ENCODE measurements at regions not wholly inside any gene's neighbourhood (a gene's known extent, or its start where the extent isn't known, plus 50 kb on each side); places are given as distances from the start of the nearest gene placed in this dataset.
"Not testable (repeated sequence)": the region's sequence is repeated elsewhere in the genome, so short reads cannot be mapped to it uniquely, and the experiment has no call there.

DNA sequence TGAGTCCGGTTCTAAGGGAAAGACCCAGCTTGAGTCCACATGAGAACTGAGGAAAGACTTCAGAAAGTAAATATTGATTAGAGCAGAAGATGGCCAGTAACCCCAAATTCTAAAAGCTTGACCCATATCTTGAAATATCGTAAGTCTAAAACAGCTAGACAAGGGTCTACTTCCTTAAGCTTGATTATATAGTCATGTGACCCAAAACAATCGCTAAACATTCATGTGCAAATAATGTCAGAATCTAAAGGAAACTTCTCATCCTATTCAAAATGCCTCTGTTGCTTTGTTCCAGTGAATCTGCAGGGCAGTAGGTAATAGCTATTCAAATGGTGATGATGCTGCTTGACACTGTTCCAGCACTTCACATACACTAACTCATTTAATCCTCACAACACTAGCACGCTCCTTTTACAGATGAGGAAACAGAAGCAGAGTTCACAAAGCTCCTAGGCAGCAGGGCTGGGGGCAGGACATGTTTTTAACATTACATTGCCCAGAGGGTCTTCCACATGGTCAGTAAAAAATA is 52.6 kb downstream of the TCF20 start:
- DNase-seq = no peak

DNA sequence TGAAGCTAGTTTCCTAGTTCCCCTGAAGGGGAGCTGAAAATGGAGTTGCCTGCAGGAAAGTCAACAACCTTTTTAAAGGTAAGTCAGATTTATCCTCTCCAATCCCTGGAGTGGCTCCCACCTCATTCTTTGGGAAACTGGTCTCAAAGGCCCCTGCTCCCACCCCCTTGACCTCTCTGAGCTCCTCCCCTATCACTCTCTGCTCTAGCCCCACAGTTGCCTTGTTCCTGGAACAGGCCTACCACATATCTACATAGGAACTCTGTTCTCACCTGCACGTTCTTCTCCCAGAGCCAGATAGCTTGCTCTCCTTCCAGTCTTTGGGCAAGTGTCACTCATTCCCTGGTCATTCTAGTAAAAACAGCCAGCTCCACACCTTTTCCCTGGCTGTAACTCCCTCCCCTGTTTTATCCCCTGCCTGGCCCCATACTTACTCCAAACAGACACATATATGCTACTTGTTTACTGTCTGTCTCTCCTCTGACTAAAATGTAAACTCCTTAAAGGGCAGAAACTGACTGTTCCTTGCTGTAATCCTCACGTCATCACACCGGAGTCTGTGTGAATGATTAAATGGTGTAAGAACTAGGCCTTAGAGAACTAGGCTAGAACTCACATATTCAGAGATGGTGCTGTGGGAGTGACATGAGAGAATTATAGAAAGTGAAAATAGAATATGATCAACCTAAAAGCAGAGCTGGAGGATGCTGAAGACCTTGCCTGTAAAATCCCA is 53.3 kb downstream of the TCF20 start:
- no peak for DNase-seq

DNA sequence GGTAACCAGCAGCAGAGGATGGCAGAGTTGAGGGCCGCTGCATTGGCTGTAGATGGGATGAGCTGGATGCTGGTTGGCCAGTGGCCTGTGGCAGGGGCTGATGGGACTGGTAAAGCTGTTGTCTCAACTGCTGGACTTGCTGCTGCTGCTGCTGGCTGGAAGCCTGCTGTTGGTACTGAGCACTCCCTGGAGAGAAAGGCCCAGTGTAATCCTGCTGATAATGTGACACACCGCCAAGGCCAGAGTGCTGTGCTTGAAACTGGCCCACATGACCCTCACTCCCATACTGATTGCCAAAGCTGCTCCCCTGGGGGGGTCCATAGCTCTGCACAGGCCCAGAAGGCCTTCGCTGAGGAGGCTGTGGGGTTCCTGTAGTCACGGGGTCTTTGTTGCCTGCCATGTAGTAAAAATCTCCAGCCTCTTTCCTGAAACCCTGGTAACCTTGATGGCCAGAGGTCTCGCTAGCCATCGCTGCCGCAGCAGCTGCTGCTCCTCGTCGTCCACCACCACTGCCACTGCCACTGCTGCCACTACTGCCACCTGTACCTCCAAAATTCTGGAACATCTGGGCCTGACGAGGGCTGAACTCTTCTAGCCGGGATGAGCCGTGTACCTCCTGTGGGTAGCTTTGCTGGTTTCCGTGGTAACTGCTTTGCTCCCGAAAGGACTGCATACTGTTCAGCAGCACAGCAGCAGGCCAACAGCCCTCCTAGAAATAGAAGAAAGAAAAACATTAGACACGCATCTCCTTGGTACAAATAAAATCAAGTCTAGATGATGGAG is 55.6 kb downstream of the TCF20 start:
- no peak for DNase-seq

DNA sequence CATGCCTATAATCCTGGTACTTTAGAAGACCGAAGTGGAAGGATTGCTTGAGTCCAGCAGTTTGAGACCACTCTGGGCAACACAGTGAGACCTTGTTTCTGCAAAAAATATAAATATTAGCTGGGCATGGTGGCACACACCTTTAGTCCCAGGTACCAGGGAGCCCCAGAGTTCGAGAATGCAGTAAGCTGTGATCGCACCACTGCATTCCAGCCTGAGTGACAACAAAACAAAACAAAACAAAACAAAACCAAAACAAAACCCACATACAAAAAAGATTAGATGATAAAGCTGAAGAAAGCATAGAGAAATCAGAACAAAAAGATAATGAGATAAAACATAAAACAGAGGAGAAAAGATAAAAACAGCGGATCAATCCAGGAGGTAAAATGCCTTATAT is 62.1 kb downstream of the TCF20 start:
- DNase-seq = no peak

DNA sequence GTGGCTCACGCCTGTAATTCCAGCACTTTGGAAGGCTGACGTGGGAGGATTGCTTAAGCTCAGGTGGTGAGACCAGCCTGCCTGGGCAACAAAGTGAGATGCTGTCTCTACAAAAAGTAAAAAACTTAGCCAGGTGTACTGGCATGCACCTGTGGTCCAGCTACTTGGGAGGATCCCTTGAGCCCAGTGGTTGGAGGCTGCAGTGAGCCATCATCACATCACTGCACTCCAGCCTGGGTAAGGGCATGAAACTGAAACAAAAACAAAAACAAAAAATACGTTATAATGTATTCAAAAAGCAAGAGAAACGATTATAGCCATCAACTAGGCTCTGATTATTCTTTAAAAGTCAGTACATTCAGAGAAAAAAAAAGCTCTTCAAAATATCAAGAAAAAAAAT is 62.5 kb downstream of the TCF20 start:
- DNase-seq = no peak

DNA sequence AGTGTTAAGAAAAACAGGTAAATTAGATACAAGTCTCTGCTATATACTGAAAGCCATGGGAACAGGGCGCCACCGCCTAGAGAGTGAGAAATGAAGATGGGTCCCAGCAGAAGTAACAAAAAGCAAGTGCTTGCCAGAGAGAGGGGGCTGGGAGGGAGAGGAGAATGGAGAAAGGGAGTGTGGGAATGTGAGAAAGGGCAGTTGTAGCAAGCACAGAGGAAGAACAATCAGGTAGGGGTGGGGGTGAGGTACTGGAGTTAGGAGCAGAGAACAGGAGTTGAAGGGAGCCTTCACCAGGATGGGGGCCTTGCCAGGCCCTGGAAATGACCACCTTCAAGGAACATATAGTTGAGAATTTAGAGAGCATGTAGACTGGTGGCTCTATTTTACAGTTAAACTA is 66.8 kb downstream of the TCF20 start:
- no peak for DNase-seq

DNA sequence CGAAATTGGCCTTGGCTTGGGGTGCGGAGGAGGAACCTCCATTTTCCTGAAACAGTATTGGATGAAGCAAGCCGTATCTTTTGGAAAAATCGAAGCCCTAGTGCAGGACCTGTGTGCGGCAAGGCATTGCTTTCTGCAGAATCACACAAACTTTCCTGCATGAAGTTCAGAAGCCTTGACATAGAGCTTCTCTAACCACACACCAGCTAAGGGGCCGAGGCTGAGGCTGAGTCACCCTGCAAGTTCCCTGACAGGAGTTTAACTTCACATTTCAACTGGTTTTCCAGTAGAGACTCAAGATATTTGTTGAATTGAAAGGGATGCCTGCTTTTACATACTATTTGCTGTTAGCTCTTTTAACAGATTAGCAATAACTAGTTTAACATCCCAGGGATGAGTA is 67.8 kb downstream of the TCF20 start:
- peak; percentile 81 for DNase-seq

DNA sequence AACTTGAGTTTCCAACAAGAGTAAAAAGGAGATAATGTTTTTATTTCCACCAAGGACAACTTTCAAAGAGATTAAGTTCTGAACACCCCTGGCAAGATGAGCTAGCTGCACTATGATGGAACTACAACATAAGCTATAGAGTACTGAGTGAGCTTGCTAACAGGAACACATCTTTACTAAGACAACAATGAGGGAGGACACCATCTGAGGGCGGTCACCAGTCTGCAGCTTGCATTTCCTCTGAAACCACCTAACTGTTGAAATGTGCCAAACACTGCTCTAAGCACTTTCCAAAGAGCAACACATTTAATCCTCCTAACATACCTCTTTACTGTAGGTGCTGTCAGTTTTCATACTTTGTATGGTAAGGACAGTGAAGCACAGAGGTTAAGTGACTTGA is 68.4 kb downstream of the TCF20 start:
- peak; percentile 48 for DNase-seq

DNA sequence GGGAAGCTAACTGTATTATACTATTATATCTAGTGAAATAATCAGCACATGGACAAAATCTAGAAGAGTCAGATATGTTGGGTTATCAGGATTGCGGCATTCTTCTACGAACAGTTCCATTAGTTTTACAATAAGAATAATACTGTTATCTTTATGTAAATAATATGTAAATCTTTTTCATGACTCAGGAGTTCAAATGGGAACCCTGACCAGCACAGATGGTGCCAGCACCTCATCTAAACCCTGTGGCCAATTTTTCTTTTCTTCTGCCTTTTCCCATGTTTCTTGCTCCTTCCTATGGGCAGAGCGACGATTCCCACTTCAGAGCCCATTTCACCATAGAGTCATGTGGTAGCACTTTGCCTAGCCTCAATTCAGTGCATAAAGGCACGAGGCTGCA is 68.4 kb upstream of the CYP2D6 start:
- DNase-seq = no peak

DNA sequence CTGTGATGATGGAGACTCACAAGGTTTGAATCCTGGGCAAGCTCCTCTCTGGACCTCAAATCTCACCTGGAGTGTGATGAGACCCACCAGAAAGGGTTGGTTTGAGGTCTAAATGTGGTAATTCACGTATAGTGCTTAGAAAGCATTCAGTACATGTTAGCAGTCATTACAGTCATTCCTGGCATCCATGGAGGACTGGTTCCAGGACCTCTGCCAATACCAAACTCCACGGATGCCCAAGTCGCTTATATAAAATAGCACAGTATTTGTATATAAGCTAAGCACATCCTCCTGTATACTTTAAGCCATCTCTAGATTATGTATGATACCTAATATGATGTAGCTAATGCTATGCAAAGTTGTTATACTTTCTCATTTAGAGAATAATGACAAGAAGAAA is 67.6 kb upstream of the CYP2D6 start:
- no peak for DNase-seq

DNA sequence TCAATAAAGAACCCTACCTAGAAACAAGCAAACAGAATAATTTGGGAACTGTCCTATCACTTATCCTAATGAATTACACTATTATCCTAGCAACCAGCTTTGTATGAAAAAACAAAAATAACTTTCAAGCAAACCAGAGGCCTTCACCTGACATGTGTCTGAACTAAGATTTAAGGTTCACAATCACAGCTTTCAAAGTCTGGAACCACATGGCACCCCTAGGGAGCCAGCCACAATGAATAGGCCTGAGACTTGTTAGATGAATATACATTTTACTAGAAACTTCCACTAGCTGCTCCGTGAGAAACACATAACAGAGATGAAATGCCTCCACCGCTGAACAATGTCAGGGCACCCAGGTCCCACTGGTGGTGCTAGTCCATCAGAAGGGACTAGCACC is 65.8 kb upstream of the CYP2D6 start:
- no peak for DNase-seq

DNA sequence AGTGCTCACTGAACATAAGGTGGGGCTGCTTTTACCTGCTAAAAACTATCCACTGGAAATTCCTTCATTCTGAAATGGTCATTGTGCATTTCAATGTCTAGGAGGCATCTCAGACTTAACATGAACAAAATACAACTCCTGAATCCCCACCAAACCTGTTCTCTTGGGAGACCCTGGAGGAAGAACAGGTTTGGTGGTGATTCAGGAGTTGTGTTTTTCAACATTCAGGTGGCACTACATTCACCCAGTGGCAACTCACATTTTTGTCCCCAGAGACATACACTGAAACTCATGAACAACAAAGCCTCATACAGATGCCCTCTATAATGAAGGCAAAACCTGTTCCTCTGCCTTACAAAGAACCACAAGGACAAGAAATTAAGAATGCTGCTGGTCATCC is 64.3 kb upstream of the CYP2D6 start:
- DNase-seq = no peak

DNA sequence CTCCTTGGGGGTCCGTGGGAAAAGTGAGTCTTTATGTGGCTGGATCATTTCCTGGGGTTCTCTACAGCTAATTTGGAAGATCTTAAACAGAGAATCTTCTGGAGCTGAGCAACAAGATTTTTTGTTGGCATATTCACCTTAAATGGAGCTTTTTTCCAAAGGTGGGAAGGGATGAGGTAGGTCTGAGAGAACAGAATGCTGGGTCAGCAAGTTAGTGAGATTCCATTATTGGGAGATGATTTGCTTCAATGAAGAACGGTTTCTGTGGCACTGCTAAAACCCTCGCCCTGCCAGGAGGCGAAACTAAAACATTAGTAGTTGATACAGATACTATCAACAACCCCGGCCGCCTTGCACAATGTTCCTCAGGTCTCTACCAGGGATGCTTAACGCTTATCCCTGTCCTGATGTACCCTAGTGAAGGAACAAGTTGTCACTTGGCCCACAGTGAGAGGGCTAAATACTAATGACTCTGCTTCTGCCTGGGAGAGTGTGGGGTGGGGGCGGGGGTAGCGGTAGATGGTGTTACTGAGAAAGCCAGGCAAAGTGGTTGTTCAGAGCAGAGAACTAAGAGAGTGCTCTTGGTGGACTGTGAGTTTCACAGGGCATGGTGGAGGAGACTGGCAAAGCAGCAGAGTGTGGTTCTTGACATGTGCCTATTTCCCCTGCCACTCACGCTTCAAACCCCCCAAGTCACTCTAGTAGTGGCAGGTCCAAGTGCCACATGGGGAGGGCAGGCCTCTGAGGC is 63.7 kb upstream of the CYP2D6 start:
- DNase-seq = no peak

DNA sequence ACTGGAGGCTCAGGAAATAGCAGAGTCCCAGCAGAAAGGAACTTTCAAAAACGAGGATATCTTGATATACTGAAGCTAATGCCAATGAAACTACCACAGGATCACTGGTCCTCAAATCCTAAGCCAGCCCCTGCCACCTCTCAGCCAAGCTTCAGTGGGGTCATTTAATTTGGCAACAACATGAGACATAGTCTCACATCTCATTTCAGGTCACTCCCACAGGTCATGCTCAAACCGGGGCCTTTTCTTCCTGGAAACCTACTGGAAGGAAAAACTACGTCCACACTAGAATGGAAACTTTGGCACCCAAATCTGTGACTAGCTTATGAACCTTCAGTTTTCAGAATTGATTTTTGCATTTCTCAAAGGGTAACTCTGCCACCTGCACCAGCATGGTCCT is 61.9 kb upstream of the CYP2D6 start:
- no peak for DNase-seq

DNA sequence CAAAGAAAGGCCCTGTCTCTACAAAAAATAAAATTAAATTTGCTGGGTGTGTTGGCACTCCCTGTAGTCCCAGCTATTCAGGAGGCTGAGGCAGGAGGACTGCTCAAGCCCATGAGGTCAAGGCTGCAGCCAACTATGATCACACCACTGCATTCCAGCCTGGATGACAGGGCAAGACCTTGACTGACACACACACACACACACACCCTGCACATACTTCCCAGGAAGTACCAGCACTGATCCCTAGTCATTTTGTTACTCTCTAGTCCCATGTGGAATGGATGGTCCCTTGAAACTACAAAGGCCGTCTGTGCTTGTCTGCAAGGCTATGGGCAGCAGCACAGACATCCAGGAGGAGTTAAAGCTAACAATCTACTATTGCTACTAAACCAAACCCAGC is 59.7 kb upstream of the CYP2D6 start:
- no peak for DNase-seq

DNA sequence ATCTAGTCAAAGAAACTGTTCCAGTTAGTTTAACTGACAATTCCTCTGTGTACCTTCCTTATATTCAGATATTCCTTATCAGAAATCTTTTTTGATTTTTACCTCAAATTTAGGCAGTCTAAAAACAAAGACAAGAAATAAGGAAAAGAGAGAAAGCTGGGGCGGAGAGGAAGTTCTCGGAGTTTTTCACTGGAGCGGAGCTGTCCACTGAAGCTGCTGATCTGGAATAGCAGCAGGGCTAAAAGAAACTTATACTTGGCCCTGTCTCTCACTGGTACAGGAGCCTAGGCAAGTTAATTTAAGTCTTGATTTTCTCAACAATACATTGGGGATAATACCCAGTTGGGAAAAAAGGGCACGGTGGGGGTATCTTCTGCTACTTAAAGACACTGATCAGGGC is 59.2 kb upstream of the CYP2D6 start:
- DNase-seq = no peak

DNA sequence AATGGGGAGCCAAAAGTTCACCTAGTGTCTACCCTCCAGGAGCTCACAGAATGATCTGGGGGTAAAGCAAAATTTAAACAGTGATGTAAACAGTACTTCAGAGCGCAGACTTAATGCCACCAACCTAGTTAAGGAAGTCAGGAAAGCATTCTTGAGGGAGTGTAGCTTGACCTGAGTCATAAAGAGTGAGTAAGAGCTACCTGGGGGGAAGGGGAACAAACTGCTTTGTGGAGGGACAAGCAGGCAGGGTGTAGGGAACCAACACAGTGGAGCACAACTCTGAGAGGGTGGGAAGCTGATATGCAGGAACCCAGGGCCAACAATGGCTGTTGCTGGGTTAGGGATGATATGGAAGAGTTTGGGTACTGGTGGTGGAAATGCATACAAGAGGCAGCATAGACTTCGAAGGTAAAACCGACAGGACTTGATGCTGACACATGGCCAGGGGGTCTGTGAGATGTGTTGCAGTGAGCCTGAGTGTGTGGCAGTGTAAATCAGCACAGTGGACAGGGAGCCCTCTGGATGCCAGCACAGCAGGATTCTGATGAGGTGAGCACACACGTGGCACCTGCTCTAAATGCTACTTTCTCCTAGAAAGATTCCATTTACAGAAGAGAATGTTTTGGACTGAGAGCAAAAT is 58.3 kb upstream of the CYP2D6 start:
- DNase-seq = no peak

DNA sequence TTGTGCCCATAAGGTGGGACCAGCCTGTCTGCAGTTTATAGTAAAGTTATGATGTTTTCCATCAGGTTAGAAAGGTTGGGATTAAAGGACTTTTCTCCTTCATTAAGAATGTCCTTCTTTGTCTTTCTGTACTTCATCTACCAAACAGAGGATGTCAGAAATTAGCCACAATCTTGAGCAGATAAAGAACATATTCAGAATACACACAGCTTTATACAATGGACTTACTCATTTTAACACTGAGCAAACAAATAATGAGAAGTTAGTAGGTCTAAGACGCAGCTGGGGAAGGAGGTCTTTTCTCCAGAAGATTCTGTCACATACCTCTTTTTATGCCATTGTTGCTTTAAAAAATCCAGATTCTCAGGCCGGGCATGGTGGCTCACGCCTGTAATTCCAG is 57.0 kb upstream of the CYP2D6 start:
- DNase-seq = no peak

DNA sequence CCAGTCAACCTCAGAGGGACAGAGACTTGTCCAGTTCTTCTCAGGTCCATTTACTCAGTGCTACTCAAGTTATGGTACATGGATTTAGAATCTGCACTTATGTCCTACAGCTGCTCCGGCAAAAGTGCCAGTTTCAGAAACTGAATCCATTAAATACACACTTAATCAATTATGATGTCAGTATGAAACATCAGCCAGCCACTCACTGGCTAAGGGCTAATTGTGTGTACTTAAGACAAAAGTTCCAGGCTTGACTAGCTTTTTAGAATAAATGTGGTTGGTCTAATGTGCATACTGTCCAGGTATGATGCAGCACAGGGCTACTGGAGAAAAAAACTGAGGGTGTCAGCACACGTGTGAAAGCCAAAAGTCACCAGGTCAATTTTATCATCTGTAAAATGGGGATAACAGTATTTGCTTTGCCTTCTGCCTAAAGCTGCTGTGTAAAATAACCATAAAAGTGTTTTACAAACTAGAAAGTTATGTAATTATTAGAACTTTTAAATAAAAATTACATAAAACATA is 55.4 kb upstream of the CYP2D6 start:
- no peak for DNase-seq

DNA sequence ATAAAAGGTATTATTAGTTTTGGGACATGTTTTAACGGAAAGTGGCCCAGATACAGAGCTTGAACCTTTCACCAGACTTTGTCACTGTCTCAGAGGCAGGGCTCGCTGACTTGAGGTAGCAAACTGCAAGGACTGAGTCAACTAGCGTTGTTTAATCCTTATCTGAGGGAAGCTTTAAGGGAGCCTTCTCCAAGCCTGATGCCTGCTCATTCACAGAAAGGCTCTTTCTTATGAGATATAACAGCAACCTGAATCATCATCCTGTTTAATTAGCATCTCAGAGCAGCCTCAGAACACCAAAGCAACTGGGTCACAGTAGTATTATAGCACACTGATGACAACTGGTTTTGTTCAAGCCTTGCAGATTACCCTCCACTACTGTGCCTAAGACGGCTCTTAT is 54.2 kb upstream of the CYP2D6 start:
- DNase-seq = peak; percentile 47

DNA sequence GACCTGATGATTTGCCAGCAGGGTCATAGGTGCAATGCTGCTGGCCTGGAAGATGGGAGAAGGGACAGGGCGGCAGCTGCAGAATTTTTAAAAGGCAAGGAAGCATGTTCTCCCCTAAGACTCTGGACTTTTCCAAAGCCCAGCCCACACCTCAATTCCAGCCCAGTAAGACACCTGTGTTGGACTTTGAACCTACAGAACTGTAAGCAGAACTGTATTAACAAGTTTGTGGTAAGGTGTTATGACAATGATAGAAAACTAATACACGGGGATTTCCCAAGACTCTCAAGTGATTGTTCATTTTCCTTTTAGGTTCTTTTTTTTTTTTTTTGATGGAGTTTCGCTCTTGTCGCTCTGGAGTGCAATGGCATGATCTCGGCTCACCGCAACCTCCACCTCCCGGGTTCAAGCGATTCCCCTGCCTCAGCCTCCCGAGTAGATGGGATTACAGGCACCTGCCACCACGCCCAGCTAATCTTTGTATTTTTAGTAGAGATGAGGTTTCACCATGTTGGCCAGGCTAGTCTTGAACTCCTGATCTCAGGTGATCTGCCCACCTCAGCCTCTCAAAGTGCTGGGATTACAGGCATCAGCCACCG is 53.0 kb upstream of the CYP2D6 start:
- not testable (repeated sequence) for DNase-seq

DNA sequence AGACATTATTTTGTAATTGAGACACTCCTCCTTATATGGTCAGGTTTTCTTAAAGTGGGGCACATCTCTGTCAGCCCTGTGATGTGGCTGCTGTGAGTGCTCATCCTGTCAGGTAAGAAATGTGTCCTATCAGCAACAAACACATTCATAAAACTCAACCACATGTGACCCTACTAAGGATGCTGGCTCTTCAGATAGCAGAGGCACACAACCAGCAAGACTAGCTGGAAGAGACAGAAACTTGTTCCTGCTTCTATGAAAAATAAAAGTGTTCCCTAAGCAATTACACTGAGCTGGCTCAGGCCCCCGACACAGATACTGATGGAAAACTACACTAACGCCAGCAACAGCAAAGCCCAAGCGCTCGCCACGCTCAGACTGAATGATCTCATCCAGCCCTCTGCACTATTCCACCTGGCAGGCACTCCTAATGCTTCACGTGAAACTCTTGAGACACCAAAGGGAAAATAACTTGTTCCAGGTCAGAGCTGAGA is 49.8 kb upstream of the CYP2D6 start:
- peak; percentile 87 for DNase-seq
